SK-MEL-5 (cell line): ENCODE measurements at regions not wholly inside any gene's neighbourhood (a gene's known extent, or its start where the extent isn't known, plus 50 kb on each side); places are given as distances from the start of the nearest gene placed in this dataset.

Source experiments
- DNase-seq: peaks from one replicate; pipeline ENCODE4 v3.0.0-alpha.2; 2016; ENCODE audit warnings: low read depth, low spot score
- in situ Hi-C: cut with HindIII; loops from 2 replicates; pipeline ENCODE4 v1.10.0; 2016; ENCODE audit warnings: low sequenced_read_pairs, high pct_unique_total_duplicates, low pct_unique_long_range_greater_than_20kb

DNA sequence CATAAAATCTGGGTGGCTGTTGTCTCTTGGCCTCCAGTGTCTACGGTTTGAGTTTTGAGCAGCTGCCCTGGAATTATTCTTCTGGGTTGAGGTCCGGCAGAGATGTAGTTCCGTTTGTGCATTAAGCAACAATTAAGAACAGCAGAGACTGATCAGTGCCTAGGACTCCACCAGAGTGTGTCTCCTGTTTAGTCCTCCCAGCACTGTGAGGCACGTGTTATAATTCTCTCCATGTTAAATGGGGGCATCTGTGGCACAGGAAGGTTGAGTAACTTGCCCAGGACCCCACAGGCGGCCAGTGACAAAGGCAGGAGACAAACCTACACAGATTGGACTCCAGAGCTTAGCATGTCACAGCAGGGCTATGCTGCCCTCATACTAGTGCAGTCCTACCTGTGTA lies 225.1 kb downstream of the CBLN1 start:
- DNase-seq = no peak
- in situ Hi-C loops = no loop called here

DNA sequence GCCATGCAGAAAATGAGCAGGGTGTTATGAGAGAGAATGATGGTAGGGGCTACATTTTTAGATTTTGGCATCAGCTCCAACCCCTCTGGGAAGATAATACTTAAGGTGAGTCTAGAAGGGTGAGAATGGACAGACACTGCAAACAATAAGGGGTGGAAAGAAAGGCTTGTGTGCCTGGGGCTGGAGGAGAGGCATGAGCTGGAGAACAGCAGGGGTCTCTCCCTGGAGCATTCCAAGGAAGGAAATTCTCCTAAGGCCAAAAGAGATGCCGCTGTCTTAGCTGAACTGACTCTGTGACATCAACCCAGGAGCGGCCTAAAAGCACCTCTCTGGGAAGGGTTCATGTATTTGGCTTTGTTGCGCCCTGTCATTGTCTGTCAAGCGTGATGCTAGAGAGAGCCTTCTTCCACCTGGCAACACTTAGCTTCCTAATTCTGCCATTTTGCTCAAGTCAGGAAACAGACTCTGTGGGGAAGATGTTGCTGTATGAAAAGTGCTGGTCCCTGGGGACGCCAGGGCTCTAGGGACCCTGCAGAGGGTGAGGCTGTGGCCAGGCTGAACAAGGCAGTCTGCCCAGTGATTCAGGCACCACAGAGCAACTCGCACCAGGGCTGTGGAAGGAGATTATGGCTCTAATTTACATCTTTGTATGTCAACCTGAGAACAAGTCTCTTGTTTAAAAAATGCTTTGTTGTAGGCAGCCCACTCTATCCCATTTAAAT lies 225.7 kb downstream of the CBLN1 start:
- no peak for DNase-seq
- in situ Hi-C loops = no loop called here

DNA sequence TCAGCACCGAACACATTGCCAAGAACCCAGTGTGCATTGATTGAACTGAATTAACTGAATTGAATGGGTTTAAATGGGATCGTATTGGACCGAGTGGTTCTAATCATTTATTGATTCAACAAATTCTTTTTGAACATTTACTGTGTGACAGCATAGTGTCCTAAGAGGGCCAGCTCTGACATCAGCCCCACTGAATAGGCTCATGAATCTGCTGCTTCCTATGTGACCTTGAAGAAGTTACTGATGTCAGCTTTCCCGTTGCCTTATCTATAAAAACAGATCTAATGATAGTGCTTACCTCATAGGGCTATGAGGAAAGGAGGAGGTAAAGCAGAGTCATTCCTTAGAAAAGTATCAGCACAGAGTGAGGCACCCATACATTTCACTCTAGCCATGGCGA lies 226.3 kb downstream of the CBLN1 start:
- in situ Hi-C loops = no loop called here
- no peak for DNase-seq

DNA sequence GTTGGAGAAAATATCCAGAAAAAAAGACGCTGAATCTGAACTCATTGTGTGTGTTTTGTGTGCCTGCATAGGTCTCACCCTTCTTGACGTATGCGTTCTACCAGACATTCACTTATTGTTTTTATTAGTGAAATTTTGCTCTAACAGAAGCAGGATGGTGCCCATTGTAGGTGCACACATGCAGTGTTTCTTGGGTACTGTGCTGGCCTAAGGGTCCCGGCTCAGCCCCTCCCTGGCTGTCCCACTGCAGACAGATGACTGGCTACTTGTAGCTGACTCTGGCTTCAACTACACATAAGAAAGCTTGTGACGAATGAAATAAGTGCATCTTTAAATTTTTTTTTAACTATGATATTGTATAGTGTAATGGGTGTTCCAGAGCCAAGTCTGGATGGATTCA lies 227.0 kb downstream of the CBLN1 start:
- DNase-seq = no peak
- in situ Hi-C loops = no loop called here

DNA sequence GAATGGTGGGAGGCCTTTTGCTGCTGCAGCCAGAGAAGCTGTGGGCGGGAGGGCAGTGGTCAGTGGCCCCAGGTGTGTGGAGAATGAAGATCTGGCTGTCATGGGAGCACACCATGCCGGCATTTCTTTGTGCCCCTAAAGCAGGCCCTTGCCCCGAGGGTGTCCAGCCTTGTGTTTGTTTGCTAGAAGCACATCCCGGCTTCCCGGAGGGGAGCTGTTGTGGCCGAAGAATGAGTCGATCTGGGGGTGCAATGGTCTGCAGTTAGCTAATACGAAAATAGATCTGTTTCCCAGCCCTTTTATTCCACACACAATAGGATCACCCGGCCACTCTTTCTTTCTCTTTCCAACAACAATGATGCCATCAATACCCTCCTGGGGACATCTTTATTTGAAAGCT lies 228.8 kb downstream of the CBLN1 start:
- DNase-seq = no peak
- in situ Hi-C loops = no loop called here

DNA sequence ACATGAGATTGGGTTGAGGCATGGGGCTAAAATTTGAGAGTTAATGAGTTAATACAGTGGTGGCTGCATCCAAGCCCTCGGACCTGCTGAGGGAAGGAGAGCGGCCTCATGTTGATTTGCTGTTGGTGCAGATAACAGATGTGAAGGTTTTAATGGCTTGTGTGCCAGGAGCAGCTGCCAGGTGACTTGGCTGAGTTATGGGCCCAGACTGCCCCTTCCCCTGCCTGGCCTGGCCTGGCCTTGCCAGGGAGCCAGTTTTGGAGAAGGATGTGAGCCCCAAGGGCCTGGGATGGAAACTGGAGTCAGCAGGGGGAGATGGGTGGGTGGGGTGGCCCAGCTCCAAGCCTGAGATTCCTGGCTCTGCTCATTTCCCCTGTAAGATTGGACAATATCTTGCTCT lies 230.1 kb downstream of the CBLN1 start:
- in situ Hi-C loops = no loop called here
- DNase-seq = no peak

DNA sequence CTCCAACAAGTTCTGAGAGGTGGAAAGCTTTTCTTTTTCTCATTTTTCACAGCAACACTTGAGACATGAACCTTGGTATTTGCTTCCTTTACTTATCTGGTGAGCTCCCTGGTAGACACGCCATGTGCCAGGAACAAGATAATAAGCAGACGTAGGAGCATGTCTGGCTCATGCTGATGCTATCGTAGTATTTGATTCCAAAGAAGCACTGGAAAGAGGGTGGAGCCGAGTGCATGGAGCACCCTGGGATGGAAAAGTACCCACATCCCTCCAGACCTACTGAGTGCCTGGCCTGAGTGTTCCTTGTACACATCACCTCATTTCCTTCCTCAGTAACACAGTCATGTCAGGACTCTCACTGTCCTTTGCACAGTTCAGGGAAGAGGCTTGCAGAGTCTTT lies 231.0 kb downstream of the CBLN1 start:
- in situ Hi-C loops = no loop called here
- no peak for DNase-seq

DNA sequence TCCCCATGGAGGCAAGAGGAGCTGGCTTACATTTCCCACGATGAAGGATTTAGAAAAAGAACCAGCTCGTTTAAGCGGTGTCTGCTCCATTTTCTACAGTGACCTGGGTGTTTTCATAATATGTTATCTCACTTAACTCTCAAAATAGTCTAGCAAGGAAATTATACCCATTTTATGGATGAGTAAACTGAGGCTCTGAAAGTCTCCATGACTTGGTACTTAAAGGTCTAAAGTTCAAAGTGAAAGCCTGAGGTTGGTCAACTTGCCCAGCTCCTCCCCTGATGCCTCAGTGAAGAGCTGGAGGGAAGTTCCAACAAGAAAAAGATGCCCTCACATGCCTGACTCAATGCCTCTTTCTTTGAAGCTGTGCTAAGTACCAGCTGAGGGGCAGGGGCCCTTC lies 232.0 kb downstream of the CBLN1 start:
- in situ Hi-C loops = no loop called here
- DNase-seq = no peak

GRCh38 chr16:49049191-49049590 lies 232.4 kb downstream of the CBLN1 start:
- in situ Hi-C loops = no loop called here
- no peak for DNase-seq

- in situ Hi-C loops = no loop called here
- DNase-seq = peak; percentile 21
Measured at GRCh38 chr16:49048557-49048956, 233.1 kb downstream of the CBLN1 start.

- DNase-seq = no peak
- in situ Hi-C loops = no loop called here
Measured at GRCh38 chr16:49036126-49036525, 245.5 kb downstream of the CBLN1 start.

GRCh38 chr16:49027420-49027819 lies 254.2 kb downstream of the CBLN1 start:
- no peak for DNase-seq
- in situ Hi-C loops = no loop called here

DNA sequence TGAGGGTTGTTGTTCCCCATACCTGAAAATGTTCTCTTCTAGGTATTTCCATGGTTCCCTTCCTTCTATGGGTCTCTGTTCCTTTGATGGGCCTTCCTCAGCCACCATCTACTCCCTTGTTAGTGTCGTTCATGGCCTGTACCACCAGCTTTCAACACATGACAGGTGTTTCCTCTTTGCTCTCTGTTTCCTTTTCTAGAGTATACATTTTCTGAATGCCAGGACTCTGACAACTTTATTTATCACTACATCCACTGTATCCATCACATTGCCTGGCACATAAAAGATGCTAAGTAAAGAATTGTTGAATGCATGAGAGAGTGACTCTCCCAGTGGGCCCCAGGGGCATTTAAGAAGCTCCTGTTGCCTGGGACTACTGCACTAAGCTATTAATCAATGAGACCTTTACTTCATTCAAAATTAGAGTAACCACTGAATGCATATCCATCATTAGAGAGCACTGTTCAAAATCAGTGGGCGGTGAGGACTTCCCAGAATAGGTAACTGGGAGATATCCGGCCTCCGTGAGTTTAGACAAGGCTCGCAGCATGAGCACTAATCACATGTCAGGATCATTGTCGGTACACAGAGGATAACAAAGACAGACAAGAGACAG lies 255.0 kb downstream of the CBLN1 start:
- DNase-seq = peak; percentile 32
- in situ Hi-C loops = no loop called here

- in situ Hi-C loops = no loop called here
- no peak for DNase-seq
Measured at GRCh38 chr16:49024896-49025295, 256.7 kb downstream of the CBLN1 start.

- no peak for DNase-seq
- in situ Hi-C loops = no loop called here
Measured at GRCh38 chr16:49024016-49024415, 257.6 kb downstream of the CBLN1 start.

DNA sequence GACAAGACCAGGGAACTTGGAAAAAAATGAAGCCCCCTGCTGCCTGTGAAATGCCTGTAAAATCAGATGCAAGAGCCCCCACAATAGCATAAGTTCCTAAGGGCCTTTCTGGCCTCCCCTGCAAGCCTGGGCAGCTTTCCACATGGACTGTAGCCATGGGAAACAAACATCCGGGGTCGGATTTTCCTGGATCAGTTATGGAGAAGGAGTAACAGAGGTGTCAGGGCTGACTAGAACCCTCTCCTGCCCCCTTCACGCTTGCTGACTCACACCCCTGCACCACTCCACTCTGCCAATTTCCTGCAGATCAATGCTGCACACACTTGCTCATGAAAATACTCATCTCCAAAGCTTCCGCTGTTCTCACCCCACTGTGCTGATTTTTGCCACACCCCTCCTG lies 258.6 kb downstream of the CBLN1 start:
- in situ Hi-C loops = no loop called here
- no peak for DNase-seq

GRCh38 chr16:49022351-49022963 lies 259.2 kb downstream of the CBLN1 start:
- no peak for DNase-seq
- in situ Hi-C loops = no loop called here

- in situ Hi-C loops = no loop called here
- no peak for DNase-seq
Measured at GRCh38 chr16:49021136-49021535, 260.5 kb downstream of the CBLN1 start.

- in situ Hi-C loops = no loop called here
- DNase-seq = no peak
Measured at GRCh38 chr16:49020436-49020835, 261.2 kb downstream of the CBLN1 start.
